Breast epithelium (tissue), 3 donors: ENCODE measurements at regions not wholly inside any gene's neighbourhood (a gene's known extent, or its start where the extent isn't known, plus 50 kb on each side); places are given as distances from the start of the nearest gene placed in this dataset.

Experiments
- POLR2A ChIP-seq: fragments of 450-650 bp; IDR thresholded peaks from one replicate; pipeline ENCODE4 v1.6.1; 2016; ENCODE audit warnings: antibody characterized with exemption, mild to moderate bottlenecking, moderate library complexity
- POLR2AphosphoS5 ChIP-seq, 3 donors: sonication (generic); formaldehyde crosslinking; IDR thresholded peaks; one replicate each; pipeline ENCODE4 v1.6.1; 2017; ENCODE audit warnings: antibody characterized with exemption in 3 of 3

DNA sequence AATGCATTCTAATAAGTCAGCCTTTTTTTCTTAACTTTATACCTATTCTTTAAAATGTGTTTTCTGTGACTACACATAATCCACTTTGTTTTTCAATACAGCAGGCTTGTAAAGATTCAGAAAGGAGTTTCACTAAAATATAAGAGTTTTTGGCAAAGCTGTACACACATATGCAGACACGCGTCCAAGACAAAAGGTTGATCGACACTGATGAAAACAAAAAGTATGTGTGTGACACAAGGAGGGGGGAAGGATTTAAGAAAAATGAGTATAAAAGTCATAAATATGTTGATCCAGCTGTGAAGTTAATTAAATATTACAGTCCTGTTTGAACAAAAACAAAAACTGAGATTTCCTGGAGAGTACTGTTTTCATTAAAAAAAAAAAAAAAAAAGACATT is 294.5 kb upstream of the RARB start:
- TF ChIP-seq POLR2A (no peak), POLR2AphosphoS5 (IDR thresholded peaks at IDR 0.05) (no peak)
